COLO668 (cell line): ENCODE measurements at regions not wholly inside any gene's neighbourhood (a gene's known extent, or its start where the extent isn't known, plus 50 kb on each side); places are given as distances from the start of the nearest gene placed in this dataset.

Experiments
- DNase-seq: peaks from one replicate; lab custom pipeline; 2025; ENCODE audit not compliant: unreplicated experiment; lab: John Stamatoyannopoulos, UW

DNA sequence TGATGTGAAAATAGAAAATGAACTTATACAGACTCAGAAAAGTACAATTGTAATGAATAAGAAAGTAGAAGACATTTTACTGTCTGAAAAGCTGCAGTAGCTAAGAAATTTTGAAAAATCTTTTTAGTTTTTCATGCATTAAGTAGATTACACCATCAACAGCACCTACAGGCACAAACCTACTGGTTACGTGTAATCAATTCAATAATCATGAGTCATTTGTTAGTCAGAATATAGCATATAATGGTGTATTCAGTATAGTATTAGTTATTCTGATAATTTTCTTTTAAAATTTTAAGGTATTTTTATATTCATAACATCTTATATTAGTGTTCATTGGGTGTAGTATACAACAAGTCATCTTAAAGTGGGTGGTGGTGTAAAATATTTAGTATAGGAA, 550.5 kb upstream of the GBE1 start:
- DNase-seq: no peak

DNA sequence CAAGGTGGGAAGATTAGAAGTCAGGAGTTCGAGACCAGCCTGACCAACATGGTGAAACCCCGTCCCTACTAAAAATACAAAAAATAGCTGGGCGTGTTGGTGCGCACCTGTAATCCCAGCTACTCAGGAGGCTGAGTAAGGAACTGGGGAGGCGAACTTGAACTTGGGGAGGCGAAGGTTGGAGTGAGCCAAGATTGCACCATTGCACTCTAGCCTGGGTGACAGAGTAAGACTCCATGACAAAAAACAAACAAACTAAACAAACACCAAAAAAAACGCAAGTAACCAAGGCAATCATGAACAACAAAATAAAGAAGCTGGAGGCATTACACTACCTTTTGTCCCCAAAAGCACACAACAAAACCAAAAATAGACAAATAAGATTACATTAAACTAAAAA, 547.3 kb upstream of the GBE1 start:
- no peak for DNase-seq

DNA sequence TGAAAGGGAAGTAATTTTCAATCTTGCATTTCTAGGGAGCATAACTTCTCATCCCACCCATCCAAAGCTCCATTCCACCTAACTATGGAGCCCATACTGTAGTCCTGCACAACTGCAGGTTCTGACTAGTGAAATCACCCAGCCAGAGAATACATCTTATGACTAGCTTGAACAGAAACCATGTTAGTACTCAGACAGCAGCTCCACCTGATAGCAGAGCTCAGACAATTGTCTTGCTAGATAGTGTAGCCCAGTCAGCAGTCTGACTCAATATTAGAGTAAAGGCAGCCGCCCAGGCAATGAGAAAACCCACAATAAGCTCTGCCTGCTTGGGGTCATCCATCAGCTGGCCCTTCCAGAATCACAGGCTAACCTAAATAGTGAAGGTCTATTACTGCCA, 544.7 kb upstream of the GBE1 start:
- DNase-seq: no peak

DNA sequence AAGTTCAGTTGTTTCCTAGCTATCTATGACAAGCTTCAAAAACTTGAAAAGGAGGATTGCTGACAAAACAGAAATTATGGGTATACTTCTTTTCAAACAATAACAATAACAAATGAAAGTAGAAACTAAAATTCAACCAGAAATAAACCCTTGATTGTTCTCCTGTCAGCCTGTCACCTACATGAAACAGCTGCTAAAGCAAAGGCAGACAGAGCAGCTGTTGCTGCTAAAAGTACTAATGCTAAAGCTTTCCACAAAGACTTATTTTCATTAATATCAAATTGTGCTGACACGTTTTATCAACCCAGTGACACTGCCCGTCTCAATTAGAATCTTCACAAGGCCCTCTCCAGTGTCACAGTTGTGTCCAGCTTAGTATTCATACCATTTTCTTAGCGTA, 533.2 kb upstream of the GBE1 start:
- no peak for DNase-seq

DNA sequence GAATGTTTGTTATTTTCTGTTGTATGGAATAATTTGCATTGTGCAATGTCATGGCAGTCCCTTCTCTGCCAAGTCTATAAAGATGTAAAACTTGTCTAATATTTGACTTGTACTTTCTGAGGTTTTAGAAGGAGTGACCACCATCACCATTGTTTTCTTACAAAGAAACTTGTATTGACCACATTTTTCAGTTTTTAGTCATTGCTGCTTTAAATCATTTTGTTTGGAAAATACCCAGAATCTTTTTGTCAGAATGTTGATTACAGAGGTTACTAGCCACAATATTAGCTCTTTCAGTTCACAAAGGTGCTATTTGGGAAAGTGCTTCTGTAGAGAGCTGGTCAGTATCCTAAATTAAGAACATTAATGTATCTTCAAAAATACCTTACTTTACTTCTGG, 532.4 kb upstream of the GBE1 start:
- DNase-seq: no peak

DNA sequence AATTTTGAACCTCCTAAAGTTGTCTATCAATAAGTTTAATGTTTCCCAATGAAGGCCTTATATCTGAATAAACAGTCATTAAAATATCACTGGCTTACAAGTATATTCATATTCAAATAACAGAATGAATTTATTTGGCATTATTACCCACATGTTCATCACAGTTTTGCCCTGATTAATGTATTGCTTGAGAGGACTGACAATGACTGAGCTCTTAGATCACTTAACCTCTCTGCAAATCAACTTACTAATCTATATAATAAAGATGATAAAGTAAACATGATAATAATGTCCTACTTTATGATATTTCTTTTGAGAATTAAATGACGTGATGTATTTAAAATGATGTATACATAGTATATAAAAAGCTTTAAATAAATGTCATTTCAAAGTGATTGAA, 532.0 kb upstream of the GBE1 start:
- DNase-seq: no peak

DNA sequence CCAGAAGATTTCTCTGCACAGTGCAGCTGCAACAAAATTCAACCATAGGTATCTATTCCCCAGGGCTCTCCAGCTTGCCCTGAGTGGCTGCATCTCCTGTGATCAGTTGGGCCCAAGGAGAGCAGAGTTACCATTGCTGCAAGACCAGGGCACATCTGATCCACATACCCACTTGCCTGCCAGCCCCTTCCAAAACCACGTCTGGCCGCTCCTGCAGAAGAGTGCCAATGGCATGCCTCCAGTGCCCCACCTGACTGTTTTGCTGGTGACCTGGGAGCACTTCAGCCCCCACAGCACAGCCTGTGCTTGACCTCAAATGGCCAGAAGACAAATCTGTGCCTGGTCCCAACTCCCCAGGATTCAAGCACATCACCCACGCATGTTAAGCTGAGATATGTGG, 526.1 kb upstream of the GBE1 start:
- no peak for DNase-seq

DNA sequence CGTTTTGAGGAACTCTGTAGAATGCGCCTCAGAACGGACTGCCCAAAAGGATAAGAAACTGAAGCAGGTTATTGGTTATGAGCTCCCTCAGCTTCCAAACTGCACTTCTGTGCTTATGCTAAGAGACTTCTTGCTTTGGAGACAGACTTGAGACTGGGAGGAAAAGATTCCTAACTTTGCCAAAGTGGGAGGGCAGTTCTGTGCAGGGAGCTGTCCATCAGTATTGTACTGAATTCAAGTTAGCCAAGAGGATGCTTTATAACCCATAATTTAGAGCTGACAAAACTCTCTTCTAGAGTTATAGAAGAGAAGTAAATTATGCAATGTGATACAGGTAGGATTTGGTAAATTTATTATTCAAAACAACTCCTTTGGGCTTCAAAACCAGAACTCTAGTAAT, 519.8 kb upstream of the GBE1 start:
- DNase-seq: no peak

DNA sequence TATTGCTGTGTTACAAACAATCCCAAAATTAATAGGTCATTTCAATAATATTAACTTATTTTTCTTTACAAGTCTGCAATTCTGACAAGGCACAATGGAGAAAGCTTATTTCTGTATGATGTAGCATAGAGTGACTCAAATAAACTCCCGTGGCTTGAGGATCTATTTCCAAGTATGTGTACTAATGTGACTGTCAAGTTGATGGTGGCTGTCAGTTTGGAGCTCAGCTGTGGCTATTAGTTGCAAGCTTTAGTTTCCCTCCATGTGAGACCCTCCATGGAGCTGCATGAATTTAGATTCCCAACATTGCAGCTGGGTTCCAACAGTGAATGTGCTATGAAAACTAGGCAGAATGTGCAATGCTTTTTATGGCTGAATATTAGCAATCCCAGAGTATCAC, 515.5 kb upstream of the GBE1 start:
- no peak for DNase-seq

DNA sequence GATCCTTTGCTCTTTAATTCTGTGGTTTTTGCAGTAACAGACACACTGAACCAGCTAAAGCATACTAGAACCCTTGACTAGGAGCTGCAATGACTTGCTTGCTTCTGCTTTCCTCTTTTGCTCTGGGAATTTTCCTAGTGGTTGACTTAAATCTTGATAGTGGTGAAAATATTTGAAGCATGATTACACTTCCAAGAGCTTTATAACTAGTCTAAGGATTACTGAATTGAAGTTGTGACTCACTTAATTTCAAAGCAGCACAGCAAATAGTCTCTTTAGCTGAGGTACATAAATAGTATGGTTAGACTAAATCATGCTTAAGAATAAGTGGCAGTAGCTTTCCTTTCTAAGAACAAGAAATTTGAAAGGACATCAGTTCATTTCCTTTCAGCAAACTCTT, 513.5 kb upstream of the GBE1 start:
- DNase-seq: no peak

DNA sequence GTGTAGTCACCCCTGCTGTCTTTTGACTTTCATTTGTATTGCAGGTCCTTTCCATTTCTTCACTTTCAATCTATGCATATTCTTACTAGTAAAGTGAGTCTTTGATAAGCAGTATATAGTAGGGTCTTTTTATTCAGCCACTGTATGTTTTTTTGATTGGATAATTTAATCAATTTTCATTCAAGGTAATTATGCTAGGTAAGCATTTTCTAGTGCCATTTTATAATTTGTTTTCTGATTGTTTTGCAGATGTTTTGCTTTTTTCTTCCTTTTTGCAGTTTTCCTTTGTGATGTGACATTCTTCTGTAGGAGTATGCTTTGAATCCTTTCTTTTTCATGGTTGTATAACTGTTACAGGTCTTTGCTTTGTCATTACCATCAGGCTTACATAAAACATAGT, 504.3 kb upstream of the GBE1 start:
- no peak for DNase-seq

DNA sequence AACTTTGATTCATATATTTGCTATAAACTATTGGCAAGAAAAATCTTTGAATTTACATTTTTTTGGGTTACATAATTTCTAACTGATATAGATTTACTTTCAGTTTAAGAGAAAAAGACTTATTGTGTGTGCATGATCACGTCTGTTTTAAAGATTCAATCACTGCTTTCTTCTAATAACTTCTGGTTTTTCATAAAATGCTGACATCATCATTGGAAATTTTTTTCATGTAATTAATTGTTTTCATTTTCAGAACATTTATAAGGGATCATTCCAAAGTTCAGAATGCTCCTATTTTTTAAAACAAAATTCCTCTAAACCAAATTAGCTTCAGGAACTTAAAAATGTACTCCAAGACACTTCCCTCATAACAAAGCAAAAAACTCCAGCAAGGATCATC, 500.7 kb upstream of the GBE1 start:
- DNase-seq: no peak

DNA sequence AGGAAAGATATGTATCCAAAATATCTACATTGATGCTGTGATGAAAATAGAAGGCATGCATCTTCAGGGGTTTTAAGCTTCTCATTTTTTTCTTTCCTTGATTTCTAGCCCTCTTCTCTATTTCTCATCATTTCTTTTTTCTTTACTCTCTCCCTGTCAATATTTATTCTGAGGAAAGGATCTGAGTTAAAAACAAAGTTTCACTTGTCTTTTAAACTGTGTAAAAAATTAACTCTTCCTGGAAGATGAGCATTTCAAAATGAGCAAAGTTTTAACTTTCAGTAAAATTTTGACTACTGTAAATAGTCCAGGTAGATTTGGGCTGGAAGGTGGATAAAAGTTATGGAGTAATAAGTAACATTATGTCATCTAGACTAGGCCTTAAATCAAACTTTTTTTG, 500.2 kb upstream of the GBE1 start:
- DNase-seq: no peak

DNA sequence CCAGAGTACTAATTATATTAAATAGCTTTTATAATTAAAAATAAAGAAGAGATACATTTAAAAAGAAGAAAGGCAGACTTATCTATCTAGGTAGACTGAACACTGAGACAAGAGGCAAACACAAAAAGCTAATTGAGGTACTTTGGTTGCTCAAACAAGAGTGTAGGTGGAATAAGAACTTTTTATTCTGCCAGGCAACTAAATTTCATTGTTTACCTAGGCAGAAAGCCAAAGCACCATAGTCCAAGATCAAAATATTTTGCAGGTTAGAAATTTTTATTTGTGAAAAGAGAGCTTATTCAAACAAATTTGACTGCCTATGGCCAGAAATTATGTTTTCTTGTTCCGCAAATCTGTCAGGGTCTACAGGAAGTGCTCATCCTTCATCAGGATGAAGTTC, 499.6 kb upstream of the GBE1 start:
- no peak for DNase-seq

DNA sequence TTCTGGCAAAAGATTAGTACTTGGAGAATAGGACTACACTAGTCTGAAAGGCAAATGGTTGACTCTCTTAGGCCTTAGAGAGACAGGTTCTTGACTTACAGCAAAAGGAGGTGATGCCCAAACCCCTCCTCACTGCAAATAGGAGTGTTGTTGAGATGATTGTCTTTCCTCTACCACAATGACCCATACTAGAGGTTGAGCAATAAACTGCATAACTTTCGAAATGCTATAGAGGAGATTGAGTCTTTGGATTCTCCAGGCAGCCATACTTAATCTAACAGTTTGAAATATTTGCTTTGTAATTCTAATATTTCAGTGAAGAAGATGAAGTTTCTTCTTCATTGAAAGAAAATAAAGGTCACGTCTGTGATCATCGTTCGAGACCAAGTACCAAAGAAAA, 498.5 kb upstream of the GBE1 start:
- DNase-seq: no peak

DNA sequence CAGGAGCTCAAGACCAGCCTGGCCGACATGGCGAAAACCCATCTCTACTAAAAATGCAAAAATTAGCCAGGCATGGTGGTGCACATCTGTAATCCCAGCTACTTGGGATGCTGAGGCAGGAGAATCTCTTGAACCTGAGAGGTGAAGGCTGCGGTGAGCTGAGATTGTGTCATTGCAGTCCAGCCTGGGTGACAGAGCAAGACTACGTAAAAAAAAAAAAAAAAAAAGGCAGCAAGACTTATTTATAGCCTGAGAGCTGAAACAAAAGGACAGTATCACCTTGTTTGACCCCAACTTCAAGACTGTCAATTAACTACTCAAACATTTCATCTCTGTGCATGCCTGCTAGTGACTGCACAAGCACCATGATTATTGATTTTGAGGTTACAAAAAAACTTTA, 478.9 kb upstream of the GBE1 start:
- no peak for DNase-seq

DNA sequence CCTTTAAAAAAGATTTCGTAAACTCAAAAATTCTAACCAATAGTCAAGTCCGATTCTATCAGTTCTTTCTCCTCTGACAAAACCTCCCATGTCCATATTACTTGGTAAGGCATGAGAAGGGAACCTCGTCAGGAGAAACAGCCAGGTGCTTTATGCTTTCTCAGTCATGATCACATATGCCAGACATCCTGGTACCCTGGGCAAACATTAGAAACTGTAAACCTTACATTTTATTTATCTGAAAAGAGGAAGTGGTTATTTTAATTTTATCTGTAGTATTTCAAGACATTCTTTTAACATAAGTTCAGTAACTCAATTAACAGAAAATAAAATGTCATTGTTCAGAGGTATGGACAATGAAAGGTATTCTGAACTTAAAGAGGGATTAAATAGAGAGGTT, 474.8 kb upstream of the GBE1 start:
- no peak for DNase-seq

DNA sequence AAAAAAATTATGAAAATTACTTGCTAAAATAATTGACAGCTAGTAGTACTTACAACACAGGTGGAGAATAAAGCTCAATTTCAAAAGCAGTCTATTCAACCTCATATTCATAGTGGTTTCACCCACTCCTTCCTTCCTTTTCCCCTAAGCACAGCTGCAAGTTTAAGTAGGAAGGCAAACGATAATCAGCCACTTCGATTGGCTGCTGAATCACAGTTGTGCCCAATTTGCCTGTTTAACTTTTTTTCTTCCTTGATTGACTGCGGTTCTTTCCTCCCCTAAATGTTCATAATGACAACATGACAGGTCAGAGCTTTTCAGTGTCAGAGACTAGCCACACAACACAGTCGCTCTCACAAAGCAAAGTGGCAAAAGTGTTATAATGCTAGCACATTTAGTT, 468.0 kb upstream of the GBE1 start:
- no peak for DNase-seq

DNA sequence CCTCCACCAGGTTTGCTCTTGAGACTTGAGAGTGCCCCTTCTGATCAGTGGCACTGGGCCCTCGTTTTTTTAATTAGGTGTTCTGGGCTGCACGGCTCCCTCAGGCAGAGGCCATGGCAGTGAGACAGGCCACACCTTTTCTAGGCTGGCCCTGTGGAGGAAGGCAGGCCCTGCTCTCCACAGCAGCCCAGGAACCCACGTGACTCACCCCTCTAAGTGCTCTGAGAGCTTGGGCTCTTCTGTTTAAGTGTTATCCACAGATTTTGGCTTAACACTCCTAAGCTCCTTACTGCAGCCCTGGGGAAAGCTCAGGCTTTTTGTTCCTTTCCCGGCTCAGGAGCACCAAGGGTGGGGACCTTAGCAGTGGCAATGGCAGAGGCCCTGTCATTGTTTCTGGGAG, 463.2 kb upstream of the GBE1 start:
- no peak for DNase-seq

DNA sequence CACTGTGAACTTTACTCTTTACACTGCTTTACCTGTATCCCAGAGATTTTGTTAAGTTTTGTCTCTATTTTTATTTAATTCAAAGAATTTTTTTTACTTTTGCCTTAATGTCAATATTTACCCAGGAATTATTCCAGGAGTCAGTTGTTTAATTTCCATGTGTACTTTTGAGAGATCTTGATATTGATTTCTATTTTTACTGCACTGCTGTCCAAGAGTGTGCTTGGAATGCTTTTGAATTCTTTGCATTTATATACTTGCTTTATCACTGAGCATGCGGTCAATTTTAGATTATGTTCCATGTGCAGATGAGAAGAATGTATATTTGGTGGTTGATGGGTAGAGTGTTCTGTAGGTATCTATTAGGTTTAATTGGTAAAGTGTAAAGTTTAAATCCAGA, 461.0 kb upstream of the GBE1 start:
- no peak for DNase-seq

DNA sequence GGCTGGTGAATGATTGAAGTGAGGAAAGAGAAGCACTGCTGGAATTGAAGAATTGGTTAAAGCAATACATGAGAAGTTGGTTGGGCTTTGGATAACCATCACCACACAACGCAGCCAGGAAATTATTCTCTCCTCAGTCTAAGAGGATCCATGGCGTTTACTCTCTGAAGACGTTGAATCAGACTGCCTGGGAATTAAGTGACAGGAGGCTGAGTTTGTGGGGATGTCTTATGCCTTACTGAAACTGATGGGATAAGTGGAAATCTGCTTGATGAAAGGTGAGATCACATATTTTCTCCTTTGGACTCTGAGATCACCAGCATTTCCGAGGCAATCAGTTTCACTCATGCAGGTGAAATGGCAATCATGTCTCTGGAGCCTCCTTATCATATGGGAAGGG, 456.1 kb upstream of the GBE1 start:
- no peak for DNase-seq

DNA sequence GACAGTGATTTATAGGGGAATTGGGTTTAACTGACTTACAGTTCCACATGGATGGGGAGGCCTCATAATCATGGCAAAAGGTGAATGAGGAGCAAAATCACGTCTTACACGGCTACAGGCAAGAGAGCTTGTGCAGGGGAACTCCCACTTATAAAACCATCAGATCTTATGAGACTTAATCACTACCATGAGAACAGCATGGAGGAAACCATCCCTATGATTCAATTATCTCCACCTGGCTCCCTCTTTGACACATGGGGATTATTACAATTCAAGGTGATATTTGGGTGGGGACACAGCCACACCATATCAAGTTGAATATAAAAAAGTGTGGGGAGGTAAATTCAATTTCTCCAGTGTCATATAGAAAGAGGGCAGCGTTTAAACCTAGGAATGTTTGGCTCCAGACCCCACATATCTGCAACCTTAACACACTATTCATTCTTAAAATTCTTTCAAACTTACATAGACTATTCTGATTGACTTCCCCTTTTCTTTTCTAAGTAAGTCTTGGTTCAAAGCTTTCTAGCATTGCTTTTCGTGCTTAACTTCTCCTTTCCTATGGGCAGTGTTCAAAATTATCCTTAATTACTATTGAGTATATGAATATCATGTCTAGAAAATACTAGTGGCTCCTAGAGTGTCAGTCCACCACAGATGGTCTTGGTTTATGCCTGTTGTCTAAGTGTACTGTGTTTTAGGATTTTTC, 446.7 kb upstream of the GBE1 start:
- DNase-seq: no peak

DNA sequence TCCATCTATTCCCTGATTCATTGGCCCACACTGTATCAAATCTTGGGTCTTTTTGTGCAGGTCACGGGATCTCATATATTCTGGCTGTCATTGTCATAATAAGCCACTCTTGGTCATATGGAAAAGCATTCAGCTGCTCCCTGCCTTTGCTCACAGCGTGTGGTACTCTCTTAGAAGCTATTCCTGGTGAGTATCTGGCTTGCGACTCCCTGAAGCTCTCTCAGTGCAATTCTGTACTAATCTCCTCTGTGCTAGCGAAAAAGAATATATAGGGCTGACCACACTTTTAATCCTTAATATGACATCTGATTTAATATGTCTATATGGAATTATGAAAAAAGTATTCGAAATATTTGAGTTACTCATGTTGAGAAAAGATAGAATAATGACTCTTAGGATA, 440.8 kb upstream of the GBE1 start:
- DNase-seq: no peak

DNA sequence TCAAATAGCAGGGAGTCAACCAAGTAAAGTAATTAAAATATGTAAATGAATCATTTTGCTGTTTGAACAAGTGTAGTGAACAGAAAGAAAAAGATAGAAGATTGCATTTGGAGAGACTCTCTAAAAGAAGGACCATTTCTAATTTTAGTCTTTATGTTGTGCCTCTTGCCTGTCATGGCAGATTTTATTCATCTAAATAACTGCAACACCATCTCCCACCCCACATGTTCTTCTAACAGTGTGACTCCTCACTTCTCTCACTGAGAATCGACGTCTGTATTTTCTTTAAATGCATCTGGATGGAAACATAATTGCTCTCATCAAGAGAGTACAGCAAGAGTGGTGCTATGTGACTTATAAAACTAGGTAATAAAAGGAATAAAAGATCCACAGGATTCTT, 439.9 kb upstream of the GBE1 start:
- no peak for DNase-seq
